H9 (cell line): ENCODE measurements at regions not wholly inside any gene's neighbourhood (a gene's known extent, or its start where the extent isn't known, plus 50 kb on each side); places are given as distances from the start of the nearest gene placed in this dataset.

Experiments used
- DNase-seq: peaks from one replicate; pipeline ENCODE4 v3.0.0-alpha.2; 2017
- H2AFZ ChIP-seq: one replicate; pipeline ENCODE4 v1.6.1; 2013; ENCODE audit warnings: mild to moderate bottlenecking, low read length, control low read depth, moderate library complexity
- H2AK5ac ChIP-seq: 2 replicates; pipeline ENCODE4 v1.6.1; 2013; ENCODE audit warnings: low read length, control low read depth, mixed read lengths; ENCODE audit not compliant: insufficient read length
- H2BK120ac ChIP-seq: one replicate; pipeline ENCODE4 v1.6.1; 2013; ENCODE audit warnings: low read depth, mild to moderate bottlenecking, low read length, control low read depth, inconsistent platforms; ENCODE audit not compliant: poor library complexity, severe bottlenecking
- H2BK12ac ChIP-seq: 2 replicates; pipeline ENCODE4 v1.6.1; 2013; ENCODE audit warnings: low read length, control low read depth, mixed read lengths, low read depth; ENCODE audit not compliant: insufficient read length
- H2BK15ac ChIP-seq: 2 replicates; pipeline ENCODE4 v1.6.1; 2013; ENCODE audit warnings: low read depth, low read length, control low read depth
- H2BK20ac ChIP-seq: one replicate; pipeline ENCODE4 v1.6.1; 2013; ENCODE audit warnings: low read depth, mild to moderate bottlenecking, low read length, control low read depth, inconsistent platforms; ENCODE audit not compliant: poor library complexity, severe bottlenecking
- H2BK5ac ChIP-seq: 2 replicates; pipeline ENCODE4 v1.6.1; 2013; ENCODE audit warnings: low read length, control low read depth, mixed read lengths; ENCODE audit not compliant: insufficient read length
- H3K14ac ChIP-seq: 2 replicates; pipeline ENCODE4 v1.6.1; 2013; ENCODE audit warnings: low read length, control low read depth; ENCODE audit not compliant: insufficient read depth
- H3K18ac ChIP-seq: 2 replicates; pipeline ENCODE4 v1.6.1; 2013; ENCODE audit warnings: low read depth, mild to moderate bottlenecking, mixed read lengths, low read length, control low read depth; ENCODE audit not compliant: insufficient read length
- H3K23ac ChIP-seq: 2 replicates; pipeline ENCODE4 v1.6.1; 2013; ENCODE audit warnings: low read length, control low read depth, mixed read lengths, low read depth; ENCODE audit not compliant: insufficient read length
- H3K23me2 ChIP-seq: 2 replicates; pipeline ENCODE4 v1.6.1; 2013; ENCODE audit warnings: low read depth, mild to moderate bottlenecking, mixed read lengths, low read length, control low read depth; ENCODE audit not compliant: insufficient read length, poor library complexity, severe bottlenecking
- H3K27ac ChIP-seq: 2 replicates; pipeline ENCODE4 v1.5.1; 2013; ENCODE audit warnings: low read length, control low read depth, mixed read lengths, low read depth; ENCODE audit not compliant: insufficient read length
- H3K27me3 ChIP-seq: 2 replicates; pipeline ENCODE4 v1.6.1; 2013; ENCODE audit warnings: low read length, control low read depth, inconsistent platforms; ENCODE audit not compliant: insufficient read depth
- H3K4ac ChIP-seq: 2 replicates; pipeline ENCODE4 v1.6.1; 2013; ENCODE audit warnings: low read depth, mild to moderate bottlenecking, control low read depth, inconsistent platforms, low read length, moderate library complexity
- H3K4me1 ChIP-seq: 2 replicates; pipeline ENCODE4 v1.6.1; 2013; ENCODE audit warnings: low read length, control low read depth, inconsistent platforms; ENCODE audit not compliant: insufficient read depth
- H3K4me2 ChIP-seq: 2 replicates; pipeline ENCODE4 v1.6.1; 2013; ENCODE audit warnings: low read length, control low read depth, mixed read lengths; ENCODE audit not compliant: insufficient read length, insufficient read depth
- H3K56ac ChIP-seq: 2 replicates; pipeline ENCODE4 v1.6.1; 2013; ENCODE audit warnings: low read depth, mild to moderate bottlenecking, mixed read lengths, low read length, control low read depth; ENCODE audit not compliant: insufficient read length
- H3K79me1 ChIP-seq: 2 replicates; pipeline ENCODE4 v1.6.1; 2013; ENCODE audit warnings: low read depth, mild to moderate bottlenecking, moderate library complexity, low read length, control low read depth, inconsistent platforms; ENCODE audit not compliant: insufficient read depth, poor library complexity, severe bottlenecking
- H3K79me2 ChIP-seq: 2 replicates; pipeline ENCODE4 v1.6.1; 2013; ENCODE audit warnings: low read length, control low read depth, inconsistent platforms; ENCODE audit not compliant: insufficient read depth
- H3K9ac ChIP-seq: 2 replicates; pipeline ENCODE4 v1.6.1; 2013; ENCODE audit warnings: low read length, control low read depth, mixed read lengths; ENCODE audit not compliant: insufficient read length; ENCODE audit errors: extremely low read depth
- H3K9me3 ChIP-seq: one replicate; pipeline ENCODE4 v1.6.1; 2013; ENCODE audit warnings: low read depth, low read length, inconsistent platforms; ENCODE audit not compliant: control insufficient read depth
- H3T11ph ChIP-seq: one replicate; pipeline ENCODE4 v1.6.1; 2013; ENCODE audit warnings: mild to moderate bottlenecking, low read length, control low read depth, inconsistent platforms
- H4K20me1 ChIP-seq: one replicate; pipeline ENCODE4 v1.6.1; 2013; ENCODE audit not compliant: control insufficient read depth, insufficient read length, insufficient read depth
- H4K5ac ChIP-seq: 2 replicates; pipeline ENCODE4 v1.6.1; 2013; ENCODE audit warnings: low read depth, mild to moderate bottlenecking, mixed read lengths, low read length, control low read depth; ENCODE audit not compliant: insufficient read length
- H4K8ac ChIP-seq: replicated peaks from 2 replicates; pipeline ENCODE4 v1.6.1; 2013; ENCODE audit warnings: low read length, control low read depth, mixed read lengths, low read depth; ENCODE audit not compliant: insufficient read length
- H4K91ac ChIP-seq: 2 replicates; pipeline ENCODE4 v1.6.1; 2013; ENCODE audit warnings: low read depth, mild to moderate bottlenecking, moderate library complexity, mixed read lengths, low read length, control low read depth; ENCODE audit not compliant: insufficient read length
- H3K27ac Mint-ChIP-seq, 3 experiments: 2 replicates in 2 of 3; 3 replicates in 1 of 3; pipeline ENCODE4 v1.8.0; 2020 to 2021; ENCODE audit warnings: mixed read lengths in 3 of 3, mild to moderate bottlenecking in 1 of 3, moderate library complexity in 1 of 3
- H3K27me3 Mint-ChIP-seq: 2 replicates; pipeline ENCODE4 v1.8.0; 2021; ENCODE audit warnings: low read depth, mild to moderate bottlenecking, moderate library complexity, mixed read lengths
- H3K36me3 Mint-ChIP-seq, 3 experiments: 2 replicates in 2 of 3; 3 replicates in 1 of 3; pipeline ENCODE4 v1.8.0; 2020 to 2021; ENCODE audit warnings: low read depth in 3 of 3, mixed read lengths in 3 of 3; ENCODE audit not compliant: insufficient read depth in 1 of 3
- H3K4me1 Mint-ChIP-seq, 2 experiments: 2 replicates each; pipeline ENCODE4 v1.8.0; 2020; ENCODE audit warnings: mixed read lengths in 2 of 2
- H3K4me3 Mint-ChIP-seq, 2 experiments: 2 replicates in 1 of 2; 3 replicates in 1 of 2; pipeline ENCODE4 v1.8.0; 2020 to 2021; ENCODE audit warnings: mild to moderate bottlenecking in 2 of 2, mixed read lengths in 2 of 2, moderate library complexity in 1 of 2
- H3K9me3 Mint-ChIP-seq, 2 experiments: 2 replicates in 1 of 2; 3 replicates in 1 of 2; pipeline ENCODE4 v1.8.0; 2020; ENCODE audit warnings: mild to moderate bottlenecking in 2 of 2, mixed read lengths in 2 of 2, moderate library complexity in 1 of 2
- WGBS: extraction: QIAGEN DNeasy Blood & Tissue Kit; methylation state at CpG from one replicate; pipeline ENCODE4 v1.1.7; 2013; ENCODE audit warnings: missing lambda C conversion rate, low lambda C conversion rate, mixed read lengths; ENCODE audit not compliant: insufficient read length; ENCODE audit errors: extremely low coverage; 5-methylcytosine and 5-hydroxymethylcytosine counted together
- TF ChIP-seq, protein P1 (sequence below): fragments of 200-600 bp; sonication (generic); conservative IDR thresholded peaks from 3 replicates; pipeline ENCODE4 v1.8.0; 2021; ENCODE audit warnings: antibody characterized with exemption, mild to moderate bottlenecking

- no peak overlapping the region for H4K5ac ChIP-seq
- no peaks in the 10 kb centered on the region for H3K23me2 ChIP-seq
- H3K14ac ChIP-seq, result no peak overlapping the region
- no peaks in the 10 kb centered on the region for H3K9me3 ChIP-seq
- no peaks in the 10 kb centered on the region for H3K79me1 ChIP-seq
- H4K91ac ChIP-seq, result no peak overlapping the region
- Mint-ChIP-seq H3K4me1 (peaks cover 25 to 35% of the 10 kb centered on the region in 2 experiments), H3K27ac (peak overlapping the region in 1 of 3 experiments; percentile 37; a peak in 3 of 7 replicates), H3K9me3 (peaks cover 0 to 2% of the 10 kb centered on the region in 2 experiments; a peak in 1 of 5 replicates), H3K36me3 (no peaks in the 10 kb centered on the region; a peak in 1 of 7 replicates), H3K4me3 (peak overlapping the region; percentile 19 to 48; a peak in 3 of 5 replicates), H3K27me3 (peaks cover 72% of the 10 kb centered on the region)
- H3K27me3 ChIP-seq, result no peaks in the 10 kb centered on the region
- no peak overlapping the region for H2BK12ac ChIP-seq
- DNase-seq, result peak; percentile 85
- no peak overlapping the region for H3K4ac ChIP-seq
- no peak overlapping the region for H3K4me2 ChIP-seq
- H3K23ac ChIP-seq, result no peak overlapping the region
- no peaks in the 10 kb centered on the region for H4K20me1 ChIP-seq
- H2BK5ac ChIP-seq, result no peak overlapping the region
- H3K56ac ChIP-seq, result no peak overlapping the region
- H3K9ac ChIP-seq, result no peak overlapping the region
- H3T11ph ChIP-seq, result no peak overlapping the region
- H3K18ac ChIP-seq, result no peak overlapping the region
- no peak overlapping the region for H2BK120ac ChIP-seq
- WGBS, result no CpG with 5 or more reads among the region's 7 CpGs
- no peak overlapping the region for H3K27ac ChIP-seq
- H2AFZ ChIP-seq, result no peak overlapping the region
- H4K8ac ChIP-seq, result no peak overlapping the region
- no peaks in the 10 kb centered on the region for H3K79me2 ChIP-seq
- no peak overlapping the region for H2AK5ac ChIP-seq
- TF ChIP-seq, protein P1, sequence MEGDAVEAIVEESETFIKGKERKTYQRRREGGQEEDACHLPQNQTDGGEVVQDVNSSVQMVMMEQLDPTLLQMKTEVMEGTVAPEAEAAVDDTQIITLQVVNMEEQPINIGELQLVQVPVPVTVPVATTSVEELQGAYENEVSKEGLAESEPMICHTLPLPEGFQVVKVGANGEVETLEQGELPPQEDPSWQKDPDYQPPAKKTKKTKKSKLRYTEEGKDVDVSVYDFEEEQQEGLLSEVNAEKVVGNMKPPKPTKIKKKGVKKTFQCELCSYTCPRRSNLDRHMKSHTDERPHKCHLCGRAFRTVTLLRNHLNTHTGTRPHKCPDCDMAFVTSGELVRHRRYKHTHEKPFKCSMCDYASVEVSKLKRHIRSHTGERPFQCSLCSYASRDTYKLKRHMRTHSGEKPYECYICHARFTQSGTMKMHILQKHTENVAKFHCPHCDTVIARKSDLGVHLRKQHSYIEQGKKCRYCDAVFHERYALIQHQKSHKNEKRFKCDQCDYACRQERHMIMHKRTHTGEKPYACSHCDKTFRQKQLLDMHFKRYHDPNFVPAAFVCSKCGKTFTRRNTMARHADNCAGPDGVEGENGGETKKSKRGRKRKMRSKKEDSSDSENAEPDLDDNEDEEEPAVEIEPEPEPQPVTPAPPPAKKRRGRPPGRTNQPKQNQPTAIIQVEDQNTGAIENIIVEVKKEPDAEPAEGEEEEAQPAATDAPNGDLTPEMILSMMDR, result 0 out of 3 replicates have a peak, but pooled peaks have one; percentile 5
- H3K4me1 ChIP-seq, result no peaks in the 10 kb centered on the region; the same call in 1 of the 2 replicates
- H2BK20ac ChIP-seq, result no peak overlapping the region
- no peak overlapping the region for H2BK15ac ChIP-seq
Observed at GRCh38 chr14:73771848-73772638, 57.9 kb upstream of the PNMA1 start.
